CD4-positive, alpha-beta T cell treated with Interferon gamma for 1 hour (primary cell): ENCODE measurements at regions not wholly inside any gene's neighbourhood (a gene's known extent, or its start where the extent isn't known, plus 50 kb on each side); places are given as distances from the start of the nearest gene placed in this dataset.

Experiments used
- DNase-seq: peaks from one replicate; pipeline ENCODE4 v3.0.0-alpha.2; 2020

DNA sequence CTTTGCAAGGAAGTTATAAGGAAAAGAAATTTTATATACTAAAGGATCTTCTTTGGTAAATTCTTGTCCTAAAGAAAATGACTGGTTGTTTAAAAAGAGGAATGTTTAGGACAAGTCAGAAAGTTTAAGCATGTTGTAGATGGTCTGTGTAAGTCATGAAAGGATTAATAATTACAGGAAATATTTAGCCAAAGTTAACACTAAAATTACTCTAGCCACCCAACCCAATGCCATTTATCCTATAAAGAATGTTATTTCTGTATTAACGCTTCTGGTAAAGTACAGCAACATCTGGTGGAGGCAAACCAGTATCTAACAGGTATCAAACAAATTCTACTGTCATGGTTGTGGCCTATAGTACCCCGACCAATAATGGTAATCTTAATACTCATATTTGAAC, 546.9 kb upstream of the PKDCC start:
- DNase-seq: no peak

GRCh38 chr2:41502752-41503151, 545.1 kb upstream of the PKDCC start:
- no peak for DNase-seq

GRCh38 chr2:41504532-41504931, 543.3 kb upstream of the PKDCC start:
- no peak for DNase-seq

DNA sequence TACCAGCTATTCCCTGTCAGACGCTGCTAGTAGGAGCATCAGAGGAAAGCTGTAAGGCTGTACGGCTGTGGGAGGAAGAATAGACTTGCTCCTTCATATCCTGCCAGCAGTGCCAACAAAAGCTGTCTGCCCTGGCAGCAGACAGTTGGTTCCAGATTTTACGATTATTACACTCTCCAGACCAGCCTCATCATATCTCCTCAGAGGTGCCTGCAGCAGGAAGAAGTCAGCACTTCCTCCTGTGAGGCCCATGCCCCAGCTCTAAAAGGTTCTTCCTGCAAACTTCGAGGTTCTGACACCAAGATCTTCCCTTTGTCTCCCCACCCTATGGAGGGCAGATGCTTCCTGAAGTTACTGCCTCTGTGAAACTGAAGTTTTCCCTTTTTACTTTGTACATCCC, 537.7 kb upstream of the PKDCC start:
- DNase-seq: no peak

GRCh38 chr2:41521211-41521610, 526.6 kb upstream of the PKDCC start:
- DNase-seq: no peak

GRCh38 chr2:41527525-41528323, 520.1 kb upstream of the PKDCC start:
- DNase-seq: no peak

- no peak for DNase-seq
These were observed 512.2 kb upstream of the PKDCC start for GRCh38 chr2:41535575-41535974.

GRCh38 chr2:41540272-41540998, 507.4 kb upstream of the PKDCC start:
- no peak for DNase-seq

DNA sequence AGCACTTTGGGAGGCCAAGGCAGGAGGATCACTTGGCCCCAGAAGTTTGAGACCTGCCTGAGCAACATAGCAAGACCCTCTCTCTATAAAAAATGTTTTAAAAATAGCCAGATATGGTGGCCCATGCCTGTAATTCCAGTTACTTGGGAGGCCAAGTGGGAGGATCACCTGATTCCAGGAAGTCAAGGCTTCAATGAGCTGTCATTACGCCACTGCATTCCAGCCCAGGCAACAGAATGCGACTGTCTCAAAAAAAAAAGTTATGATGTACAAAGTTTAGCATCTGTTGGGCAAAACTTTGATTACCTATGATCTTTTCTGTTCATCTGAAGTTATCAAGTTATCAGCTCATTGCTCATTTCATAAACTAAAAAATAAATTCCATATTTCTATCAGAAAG, 504.1 kb upstream of the PKDCC start:
- no peak for DNase-seq

GRCh38 chr2:41544709-41545108, 503.1 kb upstream of the PKDCC start:
- DNase-seq: no peak

GRCh38 chr2:41546031-41546430, 501.8 kb upstream of the PKDCC start:
- DNase-seq: no peak

- DNase-seq: no peak
These were observed 479.2 kb upstream of the PKDCC start for GRCh38 chr2:41568648-41569047.

GRCh38 chr2:41572154-41572553, 475.7 kb upstream of the PKDCC start:
- DNase-seq: no peak

GRCh38 chr2:41576423-41576822, 471.4 kb upstream of the PKDCC start:
- DNase-seq: no peak

- no peak for DNase-seq
These were observed 468.0 kb upstream of the PKDCC start for GRCh38 chr2:41579806-41580205.

DNA sequence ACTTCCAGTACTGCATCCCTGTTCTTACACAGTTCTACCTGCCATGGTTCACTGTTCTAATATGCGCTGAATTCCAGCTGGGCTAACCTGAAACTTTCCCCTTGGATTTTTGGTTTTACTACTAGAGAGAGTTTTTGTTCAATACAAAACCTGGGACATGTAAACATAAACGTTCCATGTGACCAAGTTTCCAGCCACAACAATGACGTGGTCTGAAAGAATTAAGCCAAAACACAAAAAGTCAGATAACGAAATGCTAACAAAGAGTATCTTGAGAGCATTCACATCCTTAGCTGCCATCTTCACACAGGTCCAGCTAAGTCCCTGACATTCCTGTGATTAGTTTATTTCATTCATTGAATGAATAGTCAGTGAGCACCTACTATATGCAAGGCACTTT, 467.0 kb upstream of the PKDCC start:
- no peak for DNase-seq

GRCh38 chr2:41595240-41595639, 452.6 kb upstream of the PKDCC start:
- DNase-seq: no peak

- no peak for DNase-seq
These were observed 450.1 kb upstream of the PKDCC start for GRCh38 chr2:41597680-41598079.

GRCh38 chr2:41598161-41598894, 449.5 kb upstream of the PKDCC start:
- no peak for DNase-seq

GRCh38 chr2:41600460-41600859, 447.4 kb upstream of the PKDCC start:
- no peak for DNase-seq

- no peak for DNase-seq
These were observed 445.5 kb upstream of the PKDCC start for GRCh38 chr2:41602341-41602740.

DNA sequence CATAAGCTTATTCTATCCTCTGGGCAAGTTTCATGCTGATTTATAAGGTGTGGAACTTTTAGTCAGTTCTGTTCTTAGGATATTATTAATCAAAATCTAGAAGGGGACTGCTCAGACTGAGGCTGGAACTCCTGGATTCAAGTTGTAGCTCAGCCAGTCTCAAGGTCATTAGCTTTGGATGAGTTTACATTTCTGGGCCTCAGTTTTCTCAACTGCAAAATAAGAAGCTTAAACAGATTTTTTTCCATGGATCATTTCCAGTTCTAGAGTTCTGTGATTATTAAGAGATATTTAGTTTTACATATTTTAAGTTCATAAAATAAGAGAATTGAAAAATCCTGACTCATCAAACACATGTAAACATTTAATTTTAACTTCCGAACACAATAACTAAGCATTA, 442.5 kb upstream of the PKDCC start:
- no peak for DNase-seq

- DNase-seq: no peak
These were observed 441.9 kb upstream of the PKDCC start for GRCh38 chr2:41605914-41606313.
